Breast epithelium (tissue), 3 donors: ENCODE measurements at regions not wholly inside any gene's neighbourhood (a gene's known extent, or its start where the extent isn't known, plus 50 kb on each side); places are given as distances from the start of the nearest gene placed in this dataset.

Source experiments
- CTCF ChIP-seq, 3 donors: fragments of 450-650 bp; IDR thresholded peaks; one replicate each; pipeline ENCODE4 v1.5.1; 2016 to 2017; ENCODE audit warnings: antibody characterized with exemption in 3 of 3, mild to moderate bottlenecking in 3 of 3, moderate library complexity in 3 of 3
- POLR2AphosphoS5 ChIP-seq, 3 donors: sonication (generic); formaldehyde crosslinking; IDR thresholded peaks; one replicate each; pipeline ENCODE4 v1.6.1; 2017; ENCODE audit warnings: antibody characterized with exemption in 3 of 3

- TF ChIP-seq CTCF (IDR thresholded peaks at IDR 0.05), result no peak
- no peak for TF ChIP-seq POLR2AphosphoS5 (IDR thresholded peaks at IDR 0.05)
Observed at GRCh38 chr12:131223791-131224225, 270.1 kb downstream of the ADGRD1 start.
